ENCODE measurements at regions not wholly inside any gene's neighbourhood (a gene's known extent, or its start where the extent isn't known, plus 50 kb on each side); places are given as distances from the start of the nearest gene placed in this dataset.

- no peak overlapping the region for H3K4me3 ChIP-seq (ENCODE audit: low read depth, low read length)
- TF ChIP-seq CTCF (IDR thresholded peaks at IDR 0.05; ENCODE audit: insufficient read depth, low read depth, low read length), result no peak
- peak; percentile 16 for DNase-seq (ENCODE audit: low read depth)
Measured at GRCh38 chr2:147792966-147793617, 51.7 kb upstream of the ACVR2A start.

- H3K4me3 ChIP-seq (ENCODE audit: low read depth, low read length), result no peak overlapping the region
- DNase-seq (ENCODE audit: low read depth), result no peak
- TF ChIP-seq CTCF (IDR thresholded peaks at IDR 0.05; ENCODE audit: insufficient read depth, low read depth, low read length), result no peak
Measured at GRCh38 chr2:147790580-147790979, 54.2 kb upstream of the ACVR2A start.

DNA sequence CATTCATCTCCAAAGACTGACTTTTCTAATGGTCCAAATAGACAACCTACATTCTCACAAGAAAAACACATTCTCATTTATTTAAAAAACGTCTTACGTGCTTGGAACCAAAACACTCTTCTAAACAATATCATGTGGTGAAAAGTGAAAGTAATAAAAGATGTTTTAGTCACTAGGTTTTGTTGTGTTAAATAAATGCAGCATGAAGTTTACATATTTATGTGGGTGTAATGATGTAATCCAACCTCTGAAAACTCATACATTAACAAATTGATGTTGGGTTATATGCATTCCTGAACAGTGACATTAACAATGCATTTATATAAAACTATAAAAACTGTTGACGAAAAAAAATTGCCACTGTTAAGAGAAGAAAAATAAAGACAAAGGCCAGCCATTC, 55.1 kb upstream of the ACVR2A start:
- no peak overlapping the region for H3K4me3 ChIP-seq (ENCODE audit: low read depth, low read length)
- DNase-seq (ENCODE audit: low read depth), result peak; percentile 48
- no peak for TF ChIP-seq CTCF (IDR thresholded peaks at IDR 0.05; ENCODE audit: insufficient read depth, low read depth, low read length)

GRCh38 chr2:147789287-147789686, 55.5 kb upstream of the ACVR2A start:
- H3K4me3 ChIP-seq (ENCODE audit: low read depth, low read length), result no peak overlapping the region

GRCh38 chr2:147782141-147782930, 62.5 kb upstream of the ACVR2A start:
- H3K4me3 ChIP-seq (ENCODE audit: low read depth, low read length), result no peak overlapping the region
- no peak for TF ChIP-seq CTCF (IDR thresholded peaks at IDR 0.05; ENCODE audit: insufficient read depth, low read depth, low read length)
- DNase-seq (ENCODE audit: low read depth), result peak; percentile 46

More at GRCh38 chr2:147789287-147789686, 55.5 kb upstream of the ACVR2A start:
- DNase-seq (ENCODE audit: low read depth), result no peak
- TF ChIP-seq CTCF (IDR thresholded peaks at IDR 0.05; ENCODE audit: insufficient read depth, low read depth, low read length), result no peak

- DNase-seq (ENCODE audit: low read depth), result no peak
- TF ChIP-seq CTCF (IDR thresholded peaks at IDR 0.05; ENCODE audit: insufficient read depth, low read depth, low read length), result no peak
Measured at GRCh38 chr2:147779440-147779839, 65.4 kb upstream of the ACVR2A start.

More at GRCh38 chr2:147779440-147779839, 65.4 kb upstream of the ACVR2A start:
- H3K4me3 ChIP-seq (ENCODE audit: low read depth, low read length), result no peak overlapping the region
